ENCODE measurements at regions not wholly inside any gene's neighbourhood (a gene's known extent, or its start where the extent isn't known, plus 50 kb on each side); places are given as distances from the start of the nearest gene placed in this dataset.

DNA sequence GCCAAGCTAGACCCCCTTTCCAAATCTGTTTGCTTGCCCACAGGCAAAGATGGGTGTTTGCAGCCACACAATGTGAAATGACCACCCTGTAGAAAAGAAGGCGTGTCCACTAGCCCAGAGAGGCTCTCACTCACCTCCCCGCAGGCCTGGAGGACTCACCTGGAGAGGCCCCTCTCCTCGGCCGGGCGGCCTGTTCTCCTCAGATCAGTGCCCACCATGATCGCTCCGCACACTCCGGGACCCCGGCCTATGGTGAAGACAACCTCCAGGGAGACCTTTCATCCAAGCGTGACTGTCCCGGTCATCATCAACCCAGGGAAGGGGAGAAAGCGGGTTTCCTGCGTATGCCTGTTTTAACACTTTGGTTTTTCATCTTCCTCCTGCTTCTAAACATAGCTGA, 328.7 kb upstream of the SALL3 start:
- no peak for DNase-seq (ENCODE audit: low read depth)

- DNase-seq (ENCODE audit: low read depth): no peak
These were observed 327.5 kb upstream of the SALL3 start for GRCh38 chr18:78652001-78652545.

GRCh38 chr18:78655921-78656320, 323.7 kb upstream of the SALL3 start:
- no peak for DNase-seq (ENCODE audit: low read depth)

DNA sequence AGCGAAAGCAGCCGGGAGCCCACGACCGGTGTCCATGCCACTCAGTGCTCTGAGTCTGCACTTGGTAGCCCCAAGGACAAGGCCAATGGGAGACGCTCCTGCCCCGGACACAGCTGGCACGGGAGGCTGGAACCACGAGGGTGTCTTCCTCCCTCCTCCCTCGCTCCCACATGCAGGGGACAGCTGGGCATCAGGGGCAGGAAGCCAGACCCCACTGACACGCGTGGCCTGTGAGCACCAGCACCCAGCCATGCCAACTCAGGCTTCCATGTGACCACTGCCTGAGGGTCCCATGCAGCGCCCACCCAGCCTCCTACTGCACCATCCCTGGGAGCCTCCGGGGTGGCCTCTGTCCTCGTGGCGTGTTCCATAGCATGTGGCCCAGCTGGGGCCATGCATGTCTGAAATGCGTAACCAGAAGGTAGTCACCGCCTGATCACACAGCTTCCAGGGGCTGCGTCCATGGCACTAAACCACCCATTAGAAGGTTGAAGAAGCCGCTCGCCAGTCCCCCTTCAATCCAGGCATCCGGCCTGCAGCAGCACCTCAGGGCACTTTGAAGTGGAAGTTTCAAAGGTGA, 323.2 kb upstream of the SALL3 start:
- no peak for DNase-seq (ENCODE audit: low read depth)

DNA sequence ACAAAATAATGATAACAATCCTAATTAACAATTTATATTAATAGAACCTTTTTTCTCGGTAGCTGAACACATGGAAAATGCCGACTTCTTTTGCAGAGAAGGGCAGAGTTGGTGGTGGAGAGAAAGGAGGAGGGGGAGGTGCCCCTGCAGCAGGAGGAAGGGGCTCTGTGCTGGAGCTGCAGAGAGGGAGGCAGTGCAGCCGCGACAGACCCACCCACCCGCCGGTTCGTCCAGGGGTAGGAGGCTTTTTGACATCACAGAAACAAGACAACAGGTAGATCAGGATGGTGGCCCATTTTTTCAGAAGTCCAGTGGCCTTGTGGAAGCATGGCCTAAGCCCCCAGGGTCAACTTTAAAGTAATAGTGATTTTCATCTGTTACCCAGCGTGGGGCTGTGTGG, 321.1 kb upstream of the SALL3 start:
- DNase-seq (ENCODE audit: low read depth): no peak

DNA sequence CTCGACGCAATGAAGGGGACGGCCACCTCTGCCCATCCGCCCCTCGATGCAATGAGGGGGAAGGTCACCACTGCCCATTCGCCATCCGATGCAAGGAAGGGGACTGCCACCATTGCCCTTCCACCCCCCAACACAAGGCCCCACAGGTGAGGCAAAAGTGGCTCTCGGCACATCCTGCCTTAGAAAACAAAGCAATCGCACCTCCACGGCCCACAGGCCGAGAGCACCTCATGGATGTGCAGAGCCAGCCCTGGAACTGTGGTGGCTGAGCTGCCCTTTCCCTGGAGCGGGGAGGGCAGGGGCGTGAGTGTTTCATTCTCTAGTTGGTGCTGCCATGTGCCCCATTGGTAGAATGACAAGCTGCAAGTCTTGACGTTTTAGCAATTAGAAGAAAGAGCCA, 320.6 kb upstream of the SALL3 start:
- no peak for DNase-seq (ENCODE audit: low read depth)

GRCh38 chr18:78659748-78660147, 319.9 kb upstream of the SALL3 start:
- no peak for DNase-seq (ENCODE audit: low read depth)

- no peak for DNase-seq (ENCODE audit: low read depth)
These were observed 319.3 kb upstream of the SALL3 start for GRCh38 chr18:78660311-78660710.

DNA sequence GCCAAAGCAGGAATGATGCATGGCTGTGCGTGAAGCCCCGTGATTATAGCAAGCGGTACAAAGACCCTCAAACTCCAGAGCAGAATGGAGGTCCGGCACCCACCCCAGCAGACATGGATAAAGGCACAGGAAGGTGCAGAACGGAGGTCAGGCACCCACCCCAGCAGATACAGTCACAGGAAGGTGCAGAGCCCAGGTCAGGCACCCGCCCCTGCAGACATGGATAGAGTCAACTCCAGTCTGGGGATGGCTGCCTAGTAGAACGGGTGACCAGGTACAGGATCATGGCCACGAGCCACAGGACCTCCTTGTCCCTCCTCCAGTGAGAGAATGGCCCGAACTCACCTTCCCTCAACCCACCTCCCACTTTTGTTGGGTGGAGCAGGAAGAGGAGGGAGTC, 318.3 kb upstream of the SALL3 start:
- no peak for DNase-seq (ENCODE audit: low read depth)

DNA sequence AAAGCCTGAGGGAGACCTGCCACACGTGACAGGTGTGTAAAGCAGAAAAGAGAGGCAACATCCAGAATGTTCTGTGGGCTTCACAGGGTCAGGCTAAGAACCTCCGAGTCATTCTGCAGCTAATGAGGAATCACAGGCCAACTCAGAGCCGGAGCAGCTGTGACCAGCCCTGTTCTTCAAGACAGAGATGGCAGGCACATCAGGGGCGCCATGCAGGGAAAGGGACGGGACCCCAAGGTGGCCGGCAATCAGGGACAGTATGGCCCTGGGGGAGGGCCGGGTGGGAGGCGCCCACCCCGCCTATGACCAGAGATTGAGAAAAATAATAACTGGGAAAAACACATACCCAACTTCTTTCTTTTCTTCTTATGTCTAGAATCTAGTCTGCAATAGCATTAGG, 316.7 kb upstream of the SALL3 start:
- DNase-seq (ENCODE audit: low read depth): no peak

GRCh38 chr18:78664048-78664447, 315.6 kb upstream of the SALL3 start:
- DNase-seq (ENCODE audit: low read depth): no peak

DNA sequence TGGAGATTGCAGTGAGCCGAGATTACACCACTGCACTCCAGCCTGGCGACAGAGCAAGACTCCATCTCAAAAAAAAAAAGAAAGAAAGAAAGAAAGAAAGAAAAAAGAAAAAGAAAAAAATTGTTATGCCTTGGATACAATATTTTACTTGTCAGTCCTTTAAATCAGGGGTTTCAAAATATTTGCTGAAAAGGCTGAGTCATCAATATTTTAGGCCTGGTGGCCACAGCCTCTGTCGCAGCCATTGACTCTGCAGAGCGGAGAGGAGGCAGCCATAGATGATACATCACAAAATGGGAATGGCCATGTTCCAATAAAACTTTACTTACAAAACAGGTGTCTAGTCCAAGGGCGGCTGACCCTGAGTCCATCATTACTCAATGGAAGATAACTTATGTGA, 314.8 kb upstream of the SALL3 start:
- DNase-seq (ENCODE audit: low read depth): no peak

- DNase-seq (ENCODE audit: low read depth): no peak
These were observed 314.0 kb upstream of the SALL3 start for GRCh38 chr18:78665644-78666043.

DNA sequence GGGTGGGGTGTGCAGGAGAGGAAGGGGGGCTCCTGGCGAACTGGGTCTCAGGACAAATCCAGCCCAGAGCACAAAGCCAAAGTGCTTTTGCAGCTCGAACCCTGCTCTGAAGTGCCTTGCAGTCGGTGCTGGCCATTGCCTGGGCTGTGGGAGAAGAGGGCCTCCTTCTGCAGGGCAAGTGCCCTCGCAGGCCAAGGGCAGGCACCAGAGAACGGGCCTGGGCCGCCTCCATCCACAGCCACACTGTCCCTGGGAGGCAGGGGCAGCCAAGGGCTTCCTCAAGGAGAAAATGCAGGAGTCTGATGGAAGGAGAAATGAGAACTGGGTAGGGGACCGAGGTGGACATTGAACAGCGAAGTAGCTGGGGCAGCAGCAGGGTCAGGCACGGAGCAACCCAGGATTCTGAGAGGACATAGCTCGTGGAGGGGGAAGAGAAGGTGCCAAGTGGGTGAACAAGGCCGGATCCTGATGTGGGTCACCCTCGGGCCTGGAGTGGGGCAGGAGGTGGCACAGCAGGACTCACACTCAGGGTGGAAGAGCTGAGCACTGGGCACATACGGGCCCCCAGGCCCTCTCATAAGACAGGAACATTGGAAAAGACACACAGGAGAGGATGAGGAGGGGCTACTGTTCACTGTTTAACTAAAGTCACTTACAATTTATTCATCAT, 312.8 kb upstream of the SALL3 start:
- no peak for DNase-seq (ENCODE audit: low read depth)

DNA sequence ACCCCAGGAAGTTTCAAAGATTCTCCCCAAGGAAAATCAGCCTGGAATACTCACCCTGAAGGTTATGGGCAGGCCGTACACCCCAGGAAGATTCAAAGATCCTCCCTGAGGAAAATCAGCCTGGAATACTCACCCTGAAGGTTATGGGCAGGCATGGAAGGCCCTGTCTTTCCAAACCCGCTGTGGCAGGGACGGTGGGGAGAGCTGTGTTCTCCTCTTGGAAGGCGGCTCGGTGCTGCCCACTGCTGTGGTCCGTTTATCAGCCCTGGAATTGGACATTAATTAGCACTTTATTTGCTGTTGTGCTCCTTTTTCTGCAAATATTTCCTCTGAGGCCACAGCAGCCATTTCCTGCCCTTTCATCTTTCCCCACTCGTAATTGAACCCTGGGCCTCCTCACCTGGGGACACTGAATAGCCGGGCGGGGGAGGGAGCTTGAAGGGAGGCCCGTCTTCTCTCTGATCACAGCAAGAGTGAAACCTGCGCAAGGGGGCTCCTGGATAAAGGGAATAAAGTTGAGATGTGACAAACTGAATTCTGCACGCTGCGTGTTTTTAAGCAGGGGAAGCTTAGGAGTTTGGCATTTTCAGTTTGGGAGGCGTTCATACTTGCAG, 308.7 kb upstream of the SALL3 start:
- no peak for DNase-seq (ENCODE audit: low read depth)

- no peak for DNase-seq (ENCODE audit: low read depth)
These were observed 308.1 kb upstream of the SALL3 start for GRCh38 chr18:78671551-78671950.

- no peak for DNase-seq (ENCODE audit: low read depth)
These were observed 306.7 kb upstream of the SALL3 start for GRCh38 chr18:78672862-78673446.

- DNase-seq (ENCODE audit: low read depth): no peak
These were observed 305.9 kb upstream of the SALL3 start for GRCh38 chr18:78673516-78674321.

GRCh38 chr18:78675231-78675630, 304.4 kb upstream of the SALL3 start:
- no peak for DNase-seq (ENCODE audit: low read depth)

DNA sequence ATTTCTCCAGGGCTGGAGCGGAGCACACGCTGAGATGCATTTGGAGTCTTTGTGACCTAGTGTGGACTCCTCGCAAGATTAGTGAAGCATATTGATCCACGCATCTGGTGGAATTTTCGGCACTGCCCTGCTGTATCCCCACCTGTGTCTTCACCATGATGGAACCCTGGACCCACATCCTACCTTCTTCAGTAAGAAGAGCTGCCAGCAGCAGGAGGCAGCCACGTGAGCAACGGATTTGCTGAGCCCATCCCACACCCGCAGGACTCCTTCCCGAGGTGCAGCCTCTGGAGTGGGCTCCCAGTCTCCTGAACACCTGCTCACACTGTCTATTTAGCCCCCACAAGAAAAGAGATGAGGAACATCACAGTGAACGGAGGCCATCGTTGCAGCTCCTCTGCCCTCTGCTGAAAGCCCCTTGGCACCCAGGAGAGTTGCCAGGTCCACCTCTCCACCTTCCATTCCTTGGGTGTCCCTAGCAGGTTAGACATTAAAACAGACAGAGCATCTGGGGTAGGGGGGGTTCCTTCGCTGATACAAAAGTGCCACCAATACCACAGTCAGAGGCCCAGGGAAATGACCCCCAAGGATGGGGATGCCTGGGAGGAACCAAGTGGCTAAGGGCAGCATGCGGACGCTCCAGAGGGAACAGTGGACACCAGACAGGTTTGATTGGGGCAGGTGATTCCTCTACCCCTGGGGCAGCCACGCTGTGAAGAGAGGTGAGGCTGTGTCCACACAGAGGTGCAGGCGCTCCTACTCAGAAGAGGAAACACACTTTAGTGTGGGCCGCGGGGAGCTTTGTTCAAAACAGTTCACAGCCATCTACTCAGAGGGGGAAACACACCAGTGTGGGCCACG, 302.8 kb upstream of the SALL3 start:
- no peak for DNase-seq (ENCODE audit: low read depth)
